OCI-LY1 (cell line): ENCODE measurements at regions not wholly inside any gene's neighbourhood (a gene's known extent, or its start where the extent isn't known, plus 50 kb on each side); places are given as distances from the start of the nearest gene placed in this dataset.

Source experiments
- EZH2 ChIP-seq: fragments of 200-600 bp; sonication (generic), shearing (Covaris generic); IDR thresholded peaks from 2 replicates; pipeline ENCODE4 v1.8.0; 2017; ENCODE audit warnings: borderline replicate concordance, mixed run types, mild to moderate bottlenecking, antibody characterized with exemption, low read length, moderate library complexity, mixed read lengths
- TF ChIP-seq, protein P1 (sequence below): fragments of 200-600 bp; sonication (generic), shearing (Covaris generic); IDR thresholded peaks from 2 replicates; pipeline ENCODE4 v1.5.1; 2017; ENCODE audit warnings: mild to moderate bottlenecking, antibody characterized with exemption, low read length, moderate library complexity, mixed read lengths

DNA sequence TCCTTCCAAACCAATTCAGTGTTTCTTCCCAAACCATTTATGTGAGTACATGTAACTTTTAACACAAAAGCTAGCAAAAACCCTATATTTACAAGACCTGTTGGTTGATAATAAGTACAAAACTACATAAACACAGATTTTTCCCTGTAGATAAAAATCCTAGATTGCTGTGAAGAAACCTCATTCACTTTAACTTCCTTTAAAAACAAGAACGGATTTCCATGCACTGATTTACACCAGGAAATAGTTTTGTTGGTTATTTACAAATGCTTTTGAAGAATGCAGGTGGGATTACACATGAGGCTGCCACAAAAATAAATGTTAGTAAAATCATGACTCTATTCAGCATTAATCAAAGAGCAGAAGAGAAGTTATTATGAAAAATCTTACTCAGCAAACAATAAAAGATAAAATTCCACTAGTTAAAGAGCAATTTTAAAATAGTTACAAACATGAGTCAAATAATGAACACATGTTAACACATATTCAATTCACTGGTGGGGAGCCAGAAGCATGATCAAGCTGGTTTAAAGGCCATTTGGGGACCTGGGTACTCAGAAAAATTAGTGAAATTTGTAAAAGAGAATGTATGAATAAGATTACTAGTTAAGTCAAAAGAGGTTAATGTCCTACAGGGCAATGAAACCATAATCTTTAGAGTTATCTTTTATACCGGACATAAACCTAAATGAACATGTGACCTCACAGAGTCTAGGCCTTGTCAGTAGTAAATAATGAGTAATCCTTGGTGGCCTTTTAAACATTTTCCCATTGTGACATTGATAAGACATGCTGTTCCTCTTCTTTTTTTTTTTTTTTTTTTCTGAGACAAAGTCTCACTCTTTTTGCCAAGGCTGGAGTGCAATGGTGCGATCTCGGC lies 79.9 kb downstream of the PHLDA1 start:
- TF ChIP-seq, protein P1, sequence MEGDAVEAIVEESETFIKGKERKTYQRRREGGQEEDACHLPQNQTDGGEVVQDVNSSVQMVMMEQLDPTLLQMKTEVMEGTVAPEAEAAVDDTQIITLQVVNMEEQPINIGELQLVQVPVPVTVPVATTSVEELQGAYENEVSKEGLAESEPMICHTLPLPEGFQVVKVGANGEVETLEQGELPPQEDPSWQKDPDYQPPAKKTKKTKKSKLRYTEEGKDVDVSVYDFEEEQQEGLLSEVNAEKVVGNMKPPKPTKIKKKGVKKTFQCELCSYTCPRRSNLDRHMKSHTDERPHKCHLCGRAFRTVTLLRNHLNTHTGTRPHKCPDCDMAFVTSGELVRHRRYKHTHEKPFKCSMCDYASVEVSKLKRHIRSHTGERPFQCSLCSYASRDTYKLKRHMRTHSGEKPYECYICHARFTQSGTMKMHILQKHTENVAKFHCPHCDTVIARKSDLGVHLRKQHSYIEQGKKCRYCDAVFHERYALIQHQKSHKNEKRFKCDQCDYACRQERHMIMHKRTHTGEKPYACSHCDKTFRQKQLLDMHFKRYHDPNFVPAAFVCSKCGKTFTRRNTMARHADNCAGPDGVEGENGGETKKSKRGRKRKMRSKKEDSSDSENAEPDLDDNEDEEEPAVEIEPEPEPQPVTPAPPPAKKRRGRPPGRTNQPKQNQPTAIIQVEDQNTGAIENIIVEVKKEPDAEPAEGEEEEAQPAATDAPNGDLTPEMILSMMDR: no peak
- TF ChIP-seq EZH2: no peak
